ENCODE measurements at regions not wholly inside any gene's neighbourhood (a gene's known extent, or its start where the extent isn't known, plus 50 kb on each side); places are given as distances from the start of the nearest gene placed in this dataset.
"Not testable (repeated sequence)": the region's sequence is repeated elsewhere in the genome, so short reads cannot be mapped to it uniquely, and the experiment has no call there.

- no peak for DNase-seq
Observed at GRCh38 chr1:199834711-199835110, 192.8 kb upstream of the NR5A2 start.

GRCh38 chr1:199836430-199836829 lies 191.1 kb upstream of the NR5A2 start:
- no peak for DNase-seq

- DNase-seq = no peak
Observed at GRCh38 chr1:199837321-199837720, 190.2 kb upstream of the NR5A2 start.

GRCh38 chr1:199839608-199840007 lies 187.9 kb upstream of the NR5A2 start:
- not testable (repeated sequence) for DNase-seq

- not testable (repeated sequence) for DNase-seq
Observed at GRCh38 chr1:199843096-199843495, 184.4 kb upstream of the NR5A2 start.

- no peak for DNase-seq
Observed at GRCh38 chr1:199843861-199844260, 183.6 kb upstream of the NR5A2 start.

GRCh38 chr1:199847021-199847420 lies 180.5 kb upstream of the NR5A2 start:
- no peak for DNase-seq

- DNase-seq = no peak
Observed at GRCh38 chr1:199851439-199852140, 175.9 kb upstream of the NR5A2 start.

GRCh38 chr1:199854686-199855321 lies 172.7 kb upstream of the NR5A2 start:
- no peak for DNase-seq

GRCh38 chr1:199855580-199855979 lies 171.9 kb upstream of the NR5A2 start:
- no peak for DNase-seq

- DNase-seq = no peak
Observed at GRCh38 chr1:199856216-199856780, 171.2 kb upstream of the NR5A2 start.

- DNase-seq = no peak
Observed at GRCh38 chr1:199857108-199857507, 170.4 kb upstream of the NR5A2 start.

GRCh38 chr1:199857516-199857915 lies 170.0 kb upstream of the NR5A2 start:
- no peak for DNase-seq

- no peak for DNase-seq
Observed at GRCh38 chr1:199858171-199858570, 169.3 kb upstream of the NR5A2 start.

GRCh38 chr1:199858856-199859255 lies 168.7 kb upstream of the NR5A2 start:
- no peak for DNase-seq

GRCh38 chr1:199859491-199859933 lies 168.0 kb upstream of the NR5A2 start:
- DNase-seq = no peak

- no peak for DNase-seq
Observed at GRCh38 chr1:199861020-199861795, 166.3 kb upstream of the NR5A2 start.

GRCh38 chr1:199862047-199862446 lies 165.5 kb upstream of the NR5A2 start:
- no peak for DNase-seq

- no peak for DNase-seq
Observed at GRCh38 chr1:199866210-199866617, 161.3 kb upstream of the NR5A2 start.

GRCh38 chr1:199867601-199868000 lies 159.9 kb upstream of the NR5A2 start:
- DNase-seq = no peak

GRCh38 chr1:199868777-199869176 lies 158.7 kb upstream of the NR5A2 start:
- DNase-seq = no peak

- no peak for DNase-seq
Observed at GRCh38 chr1:199875337-199875736, 152.2 kb upstream of the NR5A2 start.

GRCh38 chr1:199875856-199876255 lies 151.7 kb upstream of the NR5A2 start:
- DNase-seq = no peak

Measured in NCI-H187 treated with DMSO at 0.1 percent for 48 hours (cell line).